ENCODE measurements at regions not wholly inside any gene's neighbourhood (a gene's known extent, or its start where the extent isn't known, plus 50 kb on each side); places are given as distances from the start of the nearest gene placed in this dataset.

GRCh38 chr1:239823852-239824251, 267.8 kb upstream of the FMN2 start:
- H3K36me3 ChIP-seq (replicated peaks in 1 of 2; ENCODE audit: insufficient read depth in 1 of 2, low read depth in 2 of 2), result no peaks in the 10 kb centered on the region
- no peak for DNase-seq
- no peaks in the 10 kb centered on the region for H3K9me3 ChIP-seq
- TF ChIP-seq POLR2A (IDR thresholded peaks at IDR 0.05) (no peak), CTCF (IDR thresholded peaks at IDR 0.05) (no peak)
- ATAC-seq, result no peak
- intact Hi-C loops (cut with DNase I), result no loop called here
- no peaks in the 10 kb centered on the region for H3K4me1 ChIP-seq
- no peaks in the 10 kb centered on the region for H3K27me3 ChIP-seq
- no peak overlapping the region for H3K27ac ChIP-seq
- 86 to 92% methylated on average over 13 of the region's 13 CpGs for WGBS, 2 donors
- no peak overlapping the region for H3K4me3 ChIP-seq

GRCh38 chr1:239826211-239826610, 265.5 kb upstream of the FMN2 start:
- no peak for ATAC-seq
- Histone ChIP-seq H3K9me3 (no peaks in the 10 kb centered on the region), H3K4me1 (no peaks in the 10 kb centered on the region), H3K27me3 (no peaks in the 10 kb centered on the region), H3K27ac (no peak overlapping the region), H3K4me3 (no peak overlapping the region), H3K36me3 (replicated peaks in 1 of 2; ENCODE audit: insufficient read depth in 1 of 2, low read depth in 2 of 2) (no peaks in the 10 kb centered on the region)
- DNase-seq, result no peak
- WGBS, 2 donors, result 89 to 90% methylated on average over 5 of the region's 5 CpGs
- intact Hi-C loops (cut with DNase I), result no loop called here
- TF ChIP-seq POLR2A (IDR thresholded peaks at IDR 0.05) (no peak), CTCF (IDR thresholded peaks at IDR 0.05) (no peak)

GRCh38 chr1:239826736-239827135, 264.9 kb upstream of the FMN2 start:
- Histone ChIP-seq H3K27ac (no peak overlapping the region), H3K36me3 (replicated peaks in 1 of 2; ENCODE audit: insufficient read depth in 1 of 2, low read depth in 2 of 2) (no peaks in the 10 kb centered on the region), H3K4me3 (no peak overlapping the region), H3K9me3 (no peaks in the 10 kb centered on the region), H3K27me3 (no peaks in the 10 kb centered on the region), H3K4me1 (no peaks in the 10 kb centered on the region)
- ATAC-seq (no peak), DNase-seq (no peak)
- WGBS, 2 donors, result 21 to 29% methylated on average over 1 of the region's 1 CpG
- intact Hi-C loops (cut with DNase I), result no loop called here
- TF ChIP-seq CTCF (IDR thresholded peaks at IDR 0.05) (no peak), POLR2A (IDR thresholded peaks at IDR 0.05) (no peak)

GRCh38 chr1:239829535-239829934, 262.1 kb upstream of the FMN2 start:
- Histone ChIP-seq H3K9me3 (no peaks in the 10 kb centered on the region), H3K27ac (no peak overlapping the region), H3K27me3 (no peaks in the 10 kb centered on the region), H3K4me1 (no peaks in the 10 kb centered on the region), H3K36me3 (replicated peaks in 1 of 2; ENCODE audit: insufficient read depth in 1 of 2, low read depth in 2 of 2) (no peaks in the 10 kb centered on the region), H3K4me3 (no peak overlapping the region)
- TF ChIP-seq CTCF (IDR thresholded peaks at IDR 0.05), result no peak
- no peak for TF ChIP-seq POLR2A (IDR thresholded peaks at IDR 0.05)
- ATAC-seq, result no peak
- WGBS, 2 donors, result 67 to 78% methylated on average over 1 of the region's 1 CpG
- intact Hi-C loops (cut with DNase I), result no loop called here
- no peak for DNase-seq

- Histone ChIP-seq H3K9me3 (no peaks in the 10 kb centered on the region), H3K27me3 (no peaks in the 10 kb centered on the region), H3K36me3 (replicated peaks in 1 of 2; ENCODE audit: insufficient read depth in 1 of 2, low read depth in 2 of 2) (no peaks in the 10 kb centered on the region), H3K27ac (no peak overlapping the region), H3K4me3 (no peak overlapping the region), H3K4me1 (no peaks in the 10 kb centered on the region)
- ATAC-seq (no peak), DNase-seq (no peak)
- WGBS, 2 donors, result 66 to 80% methylated on average over 5 of the region's 5 CpGs
- no peak for TF ChIP-seq POLR2A (IDR thresholded peaks at IDR 0.05)
- no peak for TF ChIP-seq CTCF (IDR thresholded peaks at IDR 0.05)
- intact Hi-C loops (cut with DNase I), result no loop called here
Observed at GRCh38 chr1:239831577-239832355, 259.9 kb upstream of the FMN2 start.
